ENCODE measurements at regions not wholly inside any gene's neighbourhood (a gene's known extent, or its start where the extent isn't known, plus 50 kb on each side); places are given as distances from the start of the nearest gene placed in this dataset.

- TF ChIP-seq CTCF (IDR thresholded peaks at IDR 0.05; ENCODE audit: poor library complexity) (no peak), EZH2 (IDR thresholded peaks at IDR 0.05; ENCODE audit: borderline replicate concordance) (no peak), EZH2phosphoT487 (IDR thresholded peaks at IDR 0.05; ENCODE audit: low read depth, severe bottlenecking, unreplicated experiment) (no peak)
Observed at GRCh38 chr5:67902497-67902830, 313.1 kb upstream of the PIK3R1 start.

Measured in hepatocyte (in vitro differentiated cells).